ENCODE measurements at regions not wholly inside any gene's neighbourhood (a gene's known extent, or its start where the extent isn't known, plus 50 kb on each side); places are given as distances from the start of the nearest gene placed in this dataset.

- TF ChIP-seq CTCF (IDR thresholded peaks at IDR 0.05; ENCODE audit: unreplicated experiment): no peak
- no TSS peak for BruUV-seq (replicated peaks)
- H3K4me1 Mint-ChIP-seq (ENCODE audit: insufficient read depth, unreplicated experiment): peaks cover 6% of the 10 kb centered on the region
- H3K27ac Mint-ChIP-seq (ENCODE audit: low read depth, unreplicated experiment): no peak overlapping the region
- ChIA-PET CTCF (interaction anchor here (0.5 to 3.2 kb wide), 3 partner anchors 9 to 417 kb away, joined by 3 to 19 read pairs (median 3); no protein-coding TSS in a partner anchor), POLR2A (interaction anchor here (1.0 to 1.8 kb wide), 4 partner anchors 9 to 161 kb away, joined by 3 to 6 read pairs (median 4); partner anchors contain the start of gene HNRNPU)
- no peak overlapping the region for H3K4me3 Mint-ChIP-seq (ENCODE audit: unreplicated experiment)
- no peaks in the 10 kb centered on the region for H3K9me3 Mint-ChIP-seq (ENCODE audit: unreplicated experiment)
- peaks cover 19% of the 10 kb centered on the region for H3K36me3 Mint-ChIP-seq (ENCODE audit: insufficient read depth, unreplicated experiment)
- DNase-seq (ENCODE audit: unreplicated experiment): no peak
- no peaks in the 10 kb centered on the region for H3K27me3 Mint-ChIP-seq (ENCODE audit: insufficient read depth, unreplicated experiment)
- intact Hi-C loops (cut with micrococcal nuclease): no loop called here
These were observed 129.3 kb upstream of the KIF26B start for GRCh38 chr1:245025525-245025924.

- H3K4me3 Mint-ChIP-seq (ENCODE audit: unreplicated experiment): no peak overlapping the region
- H3K27me3 Mint-ChIP-seq (ENCODE audit: insufficient read depth, unreplicated experiment): no peaks in the 10 kb centered on the region
- no peak for DNase-seq (ENCODE audit: unreplicated experiment)
- intact Hi-C loops (cut with micrococcal nuclease): no loop called here
- POLR2A ChIA-PET: no interaction called here
- H3K9me3 Mint-ChIP-seq (ENCODE audit: unreplicated experiment): no peaks in the 10 kb centered on the region
- no peak for TF ChIP-seq CTCF (IDR thresholded peaks at IDR 0.05; ENCODE audit: unreplicated experiment)
- peaks cover 20% of the 10 kb centered on the region for H3K36me3 Mint-ChIP-seq (ENCODE audit: insufficient read depth, unreplicated experiment)
- H3K4me1 Mint-ChIP-seq (ENCODE audit: insufficient read depth, unreplicated experiment): peaks cover 6% of the 10 kb centered on the region
- no peak overlapping the region for H3K27ac Mint-ChIP-seq (ENCODE audit: low read depth, unreplicated experiment)
- CTCF ChIA-PET: interaction anchor here (3.2 kb wide), 1 partner anchor 19 kb away, joined by 19 read pairs; no protein-coding TSS in a partner anchor
- no TSS peak for BruUV-seq (replicated peaks)
These were observed 131.6 kb upstream of the KIF26B start for GRCh38 chr1:245023222-245023621.

GRCh38 chr1:245019910-245020486 is 134.8 kb upstream of the KIF26B start:
- BruUV-seq (replicated peaks): no TSS peak
- Mint-ChIP-seq H3K4me3 (ENCODE audit: unreplicated experiment) (no peak overlapping the region), H3K27ac (ENCODE audit: low read depth, unreplicated experiment) (no peak overlapping the region), H3K36me3 (ENCODE audit: insufficient read depth, unreplicated experiment) (peaks cover 29% of the 10 kb centered on the region), H3K27me3 (ENCODE audit: insufficient read depth, unreplicated experiment) (no peaks in the 10 kb centered on the region), H3K9me3 (ENCODE audit: unreplicated experiment) (no peaks in the 10 kb centered on the region), H3K4me1 (ENCODE audit: insufficient read depth, unreplicated experiment) (no peaks in the 10 kb centered on the region)
- ChIA-PET CTCF (interaction anchor here (0.6 to 3.3 kb wide), 6 partner anchors 9 to 322 kb away, joined by 3 to 36 read pairs (median 4); no protein-coding TSS in a partner anchor), POLR2A (interaction anchor here (0.9 to 1.8 kb wide), 6 partner anchors 12 to 156 kb away, joined by 3 to 6 read pairs (median 3); partner anchors contain the start of gene HNRNPU)
- no peak for TF ChIP-seq CTCF (IDR thresholded peaks at IDR 0.05; ENCODE audit: unreplicated experiment)
- no peak for DNase-seq (ENCODE audit: unreplicated experiment)
- intact Hi-C loops (cut with micrococcal nuclease): no loop called here

GRCh38 chr1:245016700-245017099 is 138.1 kb upstream of the KIF26B start:
- intact Hi-C loops (cut with micrococcal nuclease): no loop called here
- ChIA-PET CTCF (interaction anchor here (0.5 to 1.8 kb wide), 12 partner anchors 9 to 837 kb away, joined by 3 to 12 read pairs (median 3); no protein-coding TSS in a partner anchor), POLR2A (interaction anchor here (0.5 to 1.4 kb wide), 6 partner anchors 8 to 1482 kb away, joined by 3 to 7 read pairs (median 4); no protein-coding TSS in a partner anchor)
- no TSS peak for BruUV-seq (replicated peaks)
- Mint-ChIP-seq H3K9me3 (ENCODE audit: unreplicated experiment) (no peaks in the 10 kb centered on the region), H3K27me3 (ENCODE audit: insufficient read depth, unreplicated experiment) (no peaks in the 10 kb centered on the region), H3K4me1 (ENCODE audit: insufficient read depth, unreplicated experiment) (peaks cover 6% of the 10 kb centered on the region), H3K4me3 (ENCODE audit: unreplicated experiment) (no peak overlapping the region), H3K36me3 (ENCODE audit: insufficient read depth, unreplicated experiment) (peaks cover 17% of the 10 kb centered on the region), H3K27ac (ENCODE audit: low read depth, unreplicated experiment) (no peak overlapping the region)
- DNase-seq (ENCODE audit: unreplicated experiment): no peak
- TF ChIP-seq CTCF (IDR thresholded peaks at IDR 0.05; ENCODE audit: unreplicated experiment): no peak

Measured in MCF 10A (cell line).